Retinal pigment epithelial cell (primary cell): ENCODE measurements at regions not wholly inside any gene's neighbourhood (a gene's known extent, or its start where the extent isn't known, plus 50 kb on each side); places are given as distances from the start of the nearest gene placed in this dataset.
A peak's percentile ranks its signal among the peaks of the same experiment; 100 is the strongest.

Source experiments
- DNase-seq: peaks from one replicate; pipeline ENCODE4 v3.0.0-alpha.2; 2010; ENCODE audit warnings: low read depth
- H3K4me3 ChIP-seq: 2 replicates; pipeline ENCODE4 v1.5.1; 2011; ENCODE audit warnings: mild to moderate bottlenecking, low read length, control low read depth, moderate library complexity
- CTCF ChIP-seq: conservative IDR thresholded peaks from 2 replicates; pipeline ENCODE4 v1.5.1; 2011; ENCODE audit warnings: low read depth, low read length, control low read depth, inconsistent platforms

GRCh38 chr7:125683156-125683555, 753.5 kb upstream of the POT1 start:
- DNase-seq = no peak
- no peak overlapping the region for H3K4me3 ChIP-seq
- no peak for TF ChIP-seq CTCF

GRCh38 chr7:125681508-125681907, 751.9 kb upstream of the POT1 start:
- no peak for TF ChIP-seq CTCF
- no peak for DNase-seq
- H3K4me3 ChIP-seq = no peak overlapping the region

- DNase-seq = no peak
- no peak overlapping the region for H3K4me3 ChIP-seq
- no peak for TF ChIP-seq CTCF
These were observed 749.1 kb upstream of the POT1 start for GRCh38 chr7:125678771-125679170.

- no peak for DNase-seq
- no peak overlapping the region for H3K4me3 ChIP-seq
- TF ChIP-seq CTCF = no peak
These were observed 746.0 kb upstream of the POT1 start for GRCh38 chr7:125675640-125676039.

- TF ChIP-seq CTCF = no peak
- no peak for DNase-seq
These were observed 745.5 kb upstream of the POT1 start for GRCh38 chr7:125675169-125675568.

GRCh38 chr7:125670926-125671572, 741.4 kb upstream of the POT1 start:
- peak; percentile 16 for DNase-seq
- H3K4me3 ChIP-seq = no peak overlapping the region
- peak; percentile 64 for TF ChIP-seq CTCF

More at GRCh38 chr7:125675169-125675568, 745.5 kb upstream of the POT1 start:
- H3K4me3 ChIP-seq = no peak overlapping the region

GRCh38 chr7:125668321-125668993, 738.8 kb upstream of the POT1 start:
- H3K4me3 ChIP-seq = no peak overlapping the region
- TF ChIP-seq CTCF = no peak
- peak; percentile 57 for DNase-seq
